ENCODE measurements at regions not wholly inside any gene's neighbourhood (a gene's known extent, or its start where the extent isn't known, plus 50 kb on each side); places are given as distances from the start of the nearest gene placed in this dataset.
A peak's percentile ranks its signal among the peaks of the same experiment; 100 is the strongest.

- TF ChIP-seq PURB (CRISPR knock-in tag; IDR thresholded peaks at IDR 0.05; ENCODE audit: low read depth), result no peak
- no peak for TF ChIP-seq CAMTA2 (CRISPR knock-in tag; conservative IDR thresholded peaks at IDR 0.05)
- TF ChIP-seq EZH2 (IDR thresholded peaks at IDR 0.05; ENCODE audit: borderline replicate concordance, low read depth, low read length), result no peak
- no peak for TF ChIP-seq ELK3 (CRISPR knock-in tag; IDR thresholded peaks at IDR 0.05)
- TF ChIP-seq REST (IDR thresholded peaks at IDR 0.05; ENCODE audit: borderline replicate concordance), result 0 out of 2 replicates have a peak, but pooled peaks have one; percentile 18
- TF ChIP-seq REST (CRISPR knock-in tag; IDR thresholded peaks at IDR 0.05; ENCODE audit: low read depth), result no peak
- TF ChIP-seq HBP1 (CRISPR knock-in tag; IDR thresholded peaks at IDR 0.05), result no peak
- TF ChIP-seq, protein P1, sequence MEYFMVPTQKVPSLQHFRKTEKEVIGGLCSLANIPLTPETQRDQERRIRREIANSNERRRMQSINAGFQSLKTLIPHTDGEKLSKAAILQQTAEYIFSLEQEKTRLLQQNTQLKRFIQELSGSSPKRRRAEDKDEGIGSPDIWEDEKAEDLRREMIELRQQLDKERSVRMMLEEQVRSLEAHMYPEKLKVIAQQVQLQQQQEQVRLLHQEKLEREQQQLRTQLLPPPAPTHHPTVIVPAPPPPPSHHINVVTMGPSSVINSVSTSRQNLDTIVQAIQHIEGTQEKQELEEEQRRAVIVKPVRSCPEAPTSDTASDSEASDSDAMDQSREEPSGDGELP (CRISPR knock-in tag; IDR thresholded peaks at IDR 0.05; ENCODE audit: borderline replicate concordance), result peak; percentile 79; the same call in 1 of the 2 replicates
- peak; percentile 19; the same call in 1 of the 2 replicates for TF ChIP-seq CBFA2T3 (IDR thresholded peaks at IDR 0.05)
- no peak for TF ChIP-seq PTRF (tag; IDR thresholded peaks at IDR 0.05)
- TF ChIP-seq, protein P2, sequence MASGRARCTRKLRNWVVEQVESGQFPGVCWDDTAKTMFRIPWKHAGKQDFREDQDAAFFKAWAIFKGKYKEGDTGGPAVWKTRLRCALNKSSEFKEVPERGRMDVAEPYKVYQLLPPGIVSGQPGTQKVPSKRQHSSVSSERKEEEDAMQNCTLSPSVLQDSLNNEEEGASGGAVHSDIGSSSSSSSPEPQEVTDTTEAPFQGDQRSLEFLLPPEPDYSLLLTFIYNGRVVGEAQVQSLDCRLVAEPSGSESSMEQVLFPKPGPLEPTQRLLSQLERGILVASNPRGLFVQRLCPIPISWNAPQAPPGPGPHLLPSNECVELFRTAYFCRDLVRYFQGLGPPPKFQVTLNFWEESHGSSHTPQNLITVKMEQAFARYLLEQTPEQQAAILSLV (tag; IDR thresholded peaks at IDR 0.05), result no peak
- no peak for TF ChIP-seq IRF2 (CRISPR knock-in tag; IDR thresholded peaks at IDR 0.05)
- TF ChIP-seq HOXB6 (CRISPR knock-in tag; IDR thresholded peaks at IDR 0.05; ENCODE audit: borderline replicate concordance), result no peak
- TF ChIP-seq SMARCC2 (IDR thresholded peaks at IDR 0.05; ENCODE audit: low read depth), result no peak
- no peak for TF ChIP-seq SIX5 (IDR thresholded peaks at IDR 0.05; ENCODE audit: borderline replicate concordance in 1 of 2, insufficient read depth in 1 of 2, low read depth in 1 of 2, low read length in 2 of 2)
Observed at GRCh38 chr9:104991144-104991953, 63.4 kb upstream of the ABCA1 start (continued).

Measured in K562 (cell line).